GM18907 (cell line): ENCODE measurements at regions not wholly inside any gene's neighbourhood (a gene's known extent, or its start where the extent isn't known, plus 50 kb on each side); places are given as distances from the start of the nearest gene placed in this dataset.
"Not testable (repeated sequence)": the region's sequence is repeated elsewhere in the genome, so short reads cannot be mapped to it uniquely, and the experiment has no call there.

Experiments
- ATAC-seq: cut with Tn5 transposase; IDR thresholded peaks from one replicate; pipeline ENCODE4 v1.9.1; 2021; ENCODE audit warnings: mild to moderate bottlenecking, moderate library complexity; ENCODE audit not compliant: unreplicated experiment

- ATAC-seq: no peak
Measured at GRCh38 chr18:75697493-75697892, 270.0 kb upstream of the SMIM21 start.

- ATAC-seq: no peak
Measured at GRCh38 chr18:75696391-75696790, 268.9 kb upstream of the SMIM21 start.

DNA sequence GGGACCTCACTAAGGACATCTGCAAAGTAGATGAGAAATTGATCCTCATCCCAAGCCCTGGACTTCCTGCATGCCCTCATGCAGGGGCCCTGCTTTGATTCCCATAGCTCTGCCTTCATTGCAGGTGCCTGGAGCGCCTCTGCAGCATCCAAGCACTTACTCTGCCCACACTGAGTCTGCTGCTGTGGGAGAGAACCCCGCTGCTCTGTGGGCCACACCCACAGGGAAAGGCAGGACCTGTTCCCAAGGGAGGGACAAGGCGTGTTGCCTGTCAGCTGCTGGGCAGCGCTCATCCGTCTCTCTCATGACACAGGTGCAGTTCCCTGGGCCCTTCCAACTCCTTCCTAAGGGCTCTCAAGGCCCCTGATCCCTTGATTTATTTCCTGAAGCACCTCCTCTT lies 266.8 kb upstream of the SMIM21 start:
- ATAC-seq: no peak

- no peak for ATAC-seq
Measured at GRCh38 chr18:75691483-75691882, 264.0 kb upstream of the SMIM21 start.

- ATAC-seq: not testable (repeated sequence)
Measured at GRCh38 chr18:75690283-75690682, 262.8 kb upstream of the SMIM21 start.

DNA sequence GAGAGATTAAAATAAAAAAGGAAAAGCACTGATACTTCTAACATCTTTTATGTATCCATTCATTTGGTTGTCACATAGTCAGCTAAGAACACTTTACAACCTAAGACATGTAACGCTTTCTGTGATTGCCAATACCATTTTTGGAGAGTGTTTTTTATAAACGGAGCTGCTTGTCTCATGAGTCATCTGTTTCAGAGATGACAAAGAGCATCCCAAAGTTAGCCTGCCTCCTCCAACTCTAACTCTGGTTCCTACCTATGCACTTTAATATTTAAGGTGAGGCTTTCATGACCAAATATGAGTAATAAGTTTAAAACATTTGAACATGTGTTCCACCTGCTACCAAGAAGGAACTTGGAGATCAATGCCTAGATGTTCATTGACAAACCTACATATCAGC lies 260.1 kb upstream of the SMIM21 start:
- no peak for ATAC-seq

GRCh38 chr18:75683426-75683825 lies 255.9 kb upstream of the SMIM21 start:
- no peak for ATAC-seq

DNA sequence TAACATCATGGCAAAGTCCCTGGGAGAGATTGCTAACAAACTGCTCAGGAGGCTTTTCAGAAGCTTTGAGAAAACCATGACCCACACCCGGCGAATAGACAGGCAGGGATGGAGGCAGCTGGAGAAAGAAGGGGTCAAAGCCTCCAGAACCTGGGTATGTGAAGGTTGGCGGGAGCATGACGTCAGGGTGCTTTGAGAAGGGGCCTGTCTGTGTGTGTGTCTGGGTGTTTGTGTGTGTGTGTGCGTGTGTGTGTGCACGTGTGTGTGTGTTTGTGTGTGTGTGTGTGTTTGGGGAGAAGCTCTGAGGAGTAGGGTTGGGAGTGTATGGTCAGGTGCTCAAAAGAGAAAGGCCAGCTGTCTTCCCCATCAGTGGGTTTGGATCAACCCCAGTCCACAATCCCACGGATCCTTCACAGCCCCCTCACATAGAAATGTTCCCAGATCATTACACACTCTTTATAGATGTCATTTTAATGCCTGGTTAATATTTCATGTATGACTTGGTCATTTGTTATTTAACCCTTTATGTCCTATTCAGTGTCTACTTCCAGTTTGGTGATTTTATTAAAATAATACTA lies 254.1 kb upstream of the SMIM21 start:
- ATAC-seq: no peak

DNA sequence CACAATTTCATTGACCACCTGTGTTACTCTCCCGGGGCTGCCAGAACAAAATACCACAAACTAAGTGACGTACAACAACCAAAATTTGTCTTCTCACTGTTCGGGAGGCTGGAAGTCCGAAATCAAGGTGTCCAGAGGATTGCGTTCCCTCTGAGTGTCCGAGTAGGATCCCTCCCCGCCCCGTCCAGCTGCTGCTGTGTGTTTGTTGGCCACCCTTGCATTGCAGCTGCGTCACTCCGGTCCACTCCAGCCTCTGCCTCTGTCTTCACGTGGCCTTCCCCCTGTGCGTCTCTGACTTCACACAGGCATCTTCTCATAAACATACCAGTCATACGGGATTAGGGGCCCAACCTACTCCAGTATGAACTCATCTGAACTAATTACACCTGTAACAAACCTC lies 251.8 kb upstream of the SMIM21 start:
- ATAC-seq: no peak

DNA sequence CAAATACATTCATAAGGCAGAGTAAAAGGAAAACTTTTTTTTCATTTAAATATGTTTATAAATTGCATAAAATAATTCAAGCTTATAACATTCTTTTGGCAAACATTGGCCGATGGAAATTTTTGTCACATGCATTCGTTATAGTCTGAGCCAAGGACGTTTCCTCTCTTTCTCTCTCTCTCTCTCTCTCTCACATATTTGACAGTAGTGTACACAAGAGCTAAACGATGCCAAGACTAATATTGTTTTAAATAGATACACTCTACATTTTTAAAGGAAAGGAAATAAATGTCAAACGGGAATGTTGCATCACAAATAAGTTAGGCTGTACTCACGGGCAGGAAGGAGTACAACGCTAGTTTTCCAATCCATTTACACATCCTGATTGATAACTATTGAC lies 251.1 kb upstream of the SMIM21 start:
- no peak for ATAC-seq

GRCh38 chr18:75677696-75678455 lies 250.4 kb upstream of the SMIM21 start:
- no peak for ATAC-seq

- ATAC-seq: no peak
Measured at GRCh38 chr18:75660932-75661331, 233.4 kb upstream of the SMIM21 start.

DNA sequence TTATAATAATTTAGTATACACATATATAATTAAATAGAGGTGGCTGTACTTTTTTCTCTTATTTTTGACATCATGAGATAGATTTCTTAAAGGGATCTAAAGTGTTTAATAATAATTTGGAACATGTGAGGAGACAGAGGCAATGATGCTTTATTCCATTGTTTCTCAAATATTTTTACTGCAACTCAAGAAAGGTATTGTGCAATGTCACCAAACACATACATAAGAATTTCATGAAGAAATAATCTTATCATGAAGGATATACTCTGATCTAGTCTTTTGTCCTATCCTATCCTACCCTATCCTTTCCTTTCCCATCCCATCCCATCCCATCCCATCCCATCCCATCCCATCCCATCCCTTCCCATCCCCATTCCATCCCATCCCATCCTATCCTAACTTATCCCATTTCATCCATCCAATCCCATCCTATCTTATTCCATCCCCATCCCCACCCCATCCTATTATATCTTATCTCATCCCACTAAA lies 232.1 kb upstream of the SMIM21 start:
- no peak for ATAC-seq

DNA sequence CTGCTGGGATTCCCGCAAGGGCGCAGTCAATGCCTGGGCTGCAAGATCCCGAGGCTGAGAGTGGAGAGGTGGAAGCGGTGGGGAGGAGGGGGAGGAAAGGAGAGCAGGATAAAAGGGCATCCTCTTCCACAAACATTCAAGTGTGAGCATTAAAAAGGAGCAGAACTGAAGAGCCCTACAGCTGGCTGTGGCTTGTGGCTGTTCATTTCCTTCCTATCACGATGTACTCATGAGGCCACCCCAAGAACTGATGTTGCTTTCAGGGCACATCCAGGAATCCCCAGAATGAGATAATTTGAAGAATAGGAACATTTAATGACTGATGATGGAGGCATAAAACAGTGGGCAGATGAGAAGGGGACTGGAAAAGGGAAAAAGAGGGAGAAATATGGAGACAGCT lies 230.8 kb upstream of the SMIM21 start:
- ATAC-seq: no peak

DNA sequence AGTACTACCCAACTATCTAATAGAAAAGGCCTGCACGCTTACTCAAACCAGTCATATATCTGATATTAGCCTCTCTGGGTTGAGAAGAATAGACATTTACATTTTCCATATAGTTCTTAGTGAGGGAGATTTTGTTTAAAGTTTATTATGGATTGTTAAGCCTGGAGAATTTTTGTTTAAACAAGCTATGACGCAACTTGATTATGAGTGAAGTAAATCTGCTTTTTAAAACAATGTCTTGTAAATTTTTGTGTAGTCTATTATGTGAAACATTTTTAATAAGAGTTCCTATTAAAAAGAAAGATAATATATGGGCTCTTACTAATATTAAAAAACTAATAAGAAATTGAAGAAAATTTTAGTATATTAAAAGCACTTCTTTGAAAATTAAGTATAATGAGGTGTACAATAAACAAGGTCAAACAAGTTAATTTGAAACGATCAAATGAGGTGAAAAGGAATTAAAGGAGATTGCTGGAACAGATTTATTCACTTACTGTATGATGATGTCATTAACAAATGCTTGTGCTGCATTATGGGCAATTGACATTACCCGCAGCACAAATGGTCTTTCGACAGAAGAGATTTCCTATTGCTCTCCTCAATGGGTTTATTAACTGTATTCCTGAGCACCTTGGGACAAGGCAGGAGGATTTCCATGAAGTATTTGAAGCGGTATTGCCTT lies 229.2 kb upstream of the SMIM21 start:
- no peak for ATAC-seq

DNA sequence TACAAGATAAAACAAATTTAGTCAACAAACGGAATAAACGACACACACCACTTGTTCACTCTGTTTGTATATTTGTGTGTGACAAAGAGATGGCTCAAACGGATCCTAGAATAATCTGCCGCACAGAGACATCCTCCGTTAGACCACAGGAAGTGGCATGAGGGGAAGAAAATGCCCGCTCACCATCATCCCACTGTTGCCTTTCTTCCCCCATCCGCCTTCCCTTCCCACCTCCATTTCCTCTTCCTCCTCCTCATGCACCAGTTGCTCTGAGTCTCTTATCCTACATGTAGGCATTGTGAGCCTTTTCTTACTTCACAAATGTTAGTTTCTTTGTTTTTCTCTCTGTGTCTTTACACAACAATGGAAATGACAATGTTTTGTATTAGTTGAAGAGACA lies 228.5 kb upstream of the SMIM21 start:
- ATAC-seq: no peak

- no peak for ATAC-seq
Measured at GRCh38 chr18:75654851-75655751, 227.6 kb upstream of the SMIM21 start.

- ATAC-seq: no peak
Measured at GRCh38 chr18:75654386-75654785, 226.9 kb upstream of the SMIM21 start.

DNA sequence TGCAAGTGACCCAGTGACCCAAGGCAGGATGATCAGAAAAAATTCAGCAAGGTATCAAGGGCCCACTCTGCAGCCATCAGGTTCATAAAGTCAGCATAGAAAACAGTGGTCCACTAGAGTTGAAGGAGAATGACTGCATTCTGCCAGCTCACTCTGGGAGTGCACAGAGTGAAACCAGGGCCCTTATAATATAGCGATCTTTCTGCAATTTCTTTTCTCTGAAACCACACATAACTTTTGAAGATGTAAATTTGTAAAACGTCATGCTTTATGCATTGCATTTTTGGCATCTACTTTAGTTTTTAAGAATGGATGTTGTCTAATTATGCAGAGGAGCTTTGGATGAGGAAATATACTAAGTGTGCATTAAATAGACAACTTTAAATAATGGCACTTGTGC lies 225.0 kb upstream of the SMIM21 start:
- no peak for ATAC-seq

GRCh38 chr18:75644871-75645270 lies 217.4 kb upstream of the SMIM21 start:
- no peak for ATAC-seq

DNA sequence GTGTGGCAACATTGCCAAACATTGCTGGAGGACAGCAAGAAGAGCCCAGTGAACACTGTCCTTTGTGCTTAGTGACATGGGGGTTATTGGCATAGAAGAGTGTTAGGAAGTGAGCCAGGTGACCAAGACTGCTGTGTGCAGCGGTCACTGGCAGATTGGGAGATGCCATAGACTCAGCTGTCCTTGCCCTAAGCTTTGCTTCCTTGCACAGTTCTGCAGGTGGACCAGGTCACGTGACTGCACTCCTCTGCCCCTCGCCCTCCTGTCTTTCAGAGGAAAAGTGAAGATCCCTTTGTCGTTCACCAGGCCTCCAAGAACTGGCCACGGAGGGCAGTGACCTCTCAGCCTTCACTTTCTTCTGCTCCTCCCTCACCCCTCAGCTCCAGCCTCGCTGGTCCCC lies 215.6 kb upstream of the SMIM21 start:
- ATAC-seq: no peak
